Ovary (tissue), 7 donors: ENCODE measurements at regions not wholly inside any gene's neighbourhood (a gene's known extent, or its start where the extent isn't known, plus 50 kb on each side); places are given as distances from the start of the nearest gene placed in this dataset.

Experiments
- DNase-seq, 5 donors: peaks; one replicate each; pipeline ENCODE4 v3.0.0-alpha.2; 2019 to 2020
- H3K27ac ChIP-seq, 2 donors: fragments of 200-600 bp; one replicate each; pipeline versions ENCODE4 v1.5.1 to v1.8.0; 2019 to 2022
- H3K27me3 ChIP-seq: fragments of 200-600 bp; one replicate; pipeline ENCODE4 v1.8.0; 2022
- H3K36me3 ChIP-seq: fragments of 200-600 bp; sonication (generic); one replicate; pipeline ENCODE4 v1.5.1; 2019
- H3K4me1 ChIP-seq: one replicate; pipeline ENCODE4 v1.8.1; 2013; ENCODE audit warnings: mild to moderate bottlenecking, moderate library complexity; ENCODE audit not compliant: insufficient read depth
- H3K4me3 ChIP-seq: fragments of 200-600 bp; sonication (generic); one replicate; pipeline ENCODE4 v1.5.1; 2017
- H3K9me3 ChIP-seq, 2 donors: fragments of 200-600 bp in 1 of 2; sonication (generic) in 1 of 2; one replicate each; pipeline versions ENCODE4 v1.5.1 to v1.8.1; 2013 to 2019; ENCODE audit warnings: mild to moderate bottlenecking in 1 of 2, moderate library complexity in 1 of 2
- CTCF ChIP-seq, 3 donors: fragments of 450-650 bp in 2 of 3; fragments of 200-600 bp in 1 of 3; IDR thresholded peaks; one replicate each; pipeline versions ENCODE4 v1.5.1 to v1.8.0; 2016 to 2022; ENCODE audit warnings: antibody characterized with exemption in 3 of 3, mild to moderate bottlenecking in 1 of 3
- EP300 ChIP-seq: sonication (generic); formaldehyde crosslinking; IDR thresholded peaks from one replicate; pipeline ENCODE4 v1.6.1; 2017; ENCODE audit warnings: antibody characterized with exemption
- POLR2A ChIP-seq: fragments of 450-650 bp; IDR thresholded peaks from one replicate; pipeline ENCODE4 v1.6.1; 2017; ENCODE audit warnings: antibody characterized with exemption, mild to moderate bottlenecking, moderate library complexity
- WGBS, 3 donors: extraction: QIAGEN DNeasy Blood & Tissue Kit in 1 of 3; methylation state at CpG; one replicate each; pipeline versions ENCODE4 v1.1.5 to v1.1.7; 2013 to 2017; 5-methylcytosine and 5-hydroxymethylcytosine counted together
- intact Hi-C, 4 donors: fragments of 100-400 bp; cut with DNase I; formaldehyde crosslinking; loops; one replicate each; pipeline versions ENCODE4 v1.11.0 to v1.15.1; 2022 to 2023
- donor health status: DM: no; HTN: no; CAD: no; lungs with moderate emphysema.
- donor health status: DM: no; HTN: no; CAD: no.
- donor health status: Bipolar disorder and iron deficiency.
- donor health status: DM: no; HTN: no; CAD: no.
- donor health status: DM: yes; HTN: yes; CAD: no.

- Histone ChIP-seq H3K4me1 (no peaks in the 10 kb centered on the region), H3K36me3 (no peaks in the 10 kb centered on the region), H3K9me3 (no peaks in the 10 kb centered on the region), H3K4me3 (no peak overlapping the region), H3K27ac (no peak overlapping the region), H3K27me3 (no peaks in the 10 kb centered on the region)
- TF ChIP-seq EP300: no peak
- TF ChIP-seq POLR2A: no peak
- no peak for TF ChIP-seq CTCF (IDR thresholded peaks at IDR 0.05)
- intact Hi-C loops: no loop called here
- DNase-seq: no peak
- 66 to 90% (median 67%) methylated on average over 2 of the region's 2 CpGs for WGBS, 3 donors
Observed at GRCh38 chr7:13742126-13742525, 247.3 kb downstream of the ETV1 start.

- Histone ChIP-seq H3K4me3 (no peak overlapping the region), H3K36me3 (no peaks in the 10 kb centered on the region), H3K27ac (no peak overlapping the region), H3K27me3 (no peaks in the 10 kb centered on the region), H3K4me1 (no peaks in the 10 kb centered on the region), H3K9me3 (no peaks in the 10 kb centered on the region)
- DNase-seq: no peak
- intact Hi-C loops: no loop called here
- 9 to 17% (median 14%) methylated on average over 1 of the region's 1 CpG for WGBS, 3 donors
- TF ChIP-seq EP300 (no peak), CTCF (IDR thresholded peaks at IDR 0.05) (no peak), POLR2A (no peak)
Observed at GRCh38 chr7:13742811-13743210, 246.7 kb downstream of the ETV1 start.

GRCh38 chr7:13743226-13743625, 246.2 kb downstream of the ETV1 start:
- 37 to 42% (median 38%) methylated on average over 3 of the region's 3 CpGs for WGBS, 3 donors
- H3K4me3 ChIP-seq: no peak overlapping the region
- TF ChIP-seq POLR2A: no peak
- no peak for TF ChIP-seq EP300
- TF ChIP-seq CTCF (IDR thresholded peaks at IDR 0.05): no peak
- no peaks in the 10 kb centered on the region for H3K9me3 ChIP-seq
- H3K4me1 ChIP-seq: no peaks in the 10 kb centered on the region
- no peak for DNase-seq
- no peaks in the 10 kb centered on the region for H3K36me3 ChIP-seq
- H3K27me3 ChIP-seq: no peaks in the 10 kb centered on the region
- intact Hi-C loops: no loop called here
- no peak overlapping the region for H3K27ac ChIP-seq

GRCh38 chr7:13745530-13745929, 243.9 kb downstream of the ETV1 start:
- WGBS, 3 donors: 84 to 92% (median 88%) methylated on average over 1 of the region's 1 CpG
- no peak for DNase-seq
- TF ChIP-seq POLR2A (no peak), EP300 (no peak), CTCF (IDR thresholded peaks at IDR 0.05) (no peak)
- intact Hi-C loops: no loop called here
- H3K4me1 ChIP-seq: no peaks in the 10 kb centered on the region
- H3K27ac ChIP-seq: no peak overlapping the region
- no peaks in the 10 kb centered on the region for H3K9me3 ChIP-seq
- H3K36me3 ChIP-seq: no peaks in the 10 kb centered on the region
- H3K27me3 ChIP-seq: no peaks in the 10 kb centered on the region
- H3K4me3 ChIP-seq: no peak overlapping the region

- intact Hi-C loops: no loop called here
- no peak for TF ChIP-seq POLR2A
- no peak for TF ChIP-seq CTCF (IDR thresholded peaks at IDR 0.05)
- no peak for TF ChIP-seq EP300
- no peaks in the 10 kb centered on the region for H3K4me1 ChIP-seq
- 50 to 57% (median 55%) methylated on average over 6 of the region's 6 CpGs for WGBS, 3 donors
- DNase-seq: no peak
- no peaks in the 10 kb centered on the region for H3K36me3 ChIP-seq
- no peaks in the 10 kb centered on the region for H3K9me3 ChIP-seq
- H3K27ac ChIP-seq: no peak overlapping the region
- H3K4me3 ChIP-seq: no peak overlapping the region
- H3K27me3 ChIP-seq: no peaks in the 10 kb centered on the region
Observed at GRCh38 chr7:13748998-13749397, 240.5 kb downstream of the ETV1 start.
